Astrocyte (in vitro differentiated cells and primary cell): ENCODE measurements at regions not wholly inside any gene's neighbourhood (a gene's known extent, or its start where the extent isn't known, plus 50 kb on each side); places are given as distances from the start of the nearest gene placed in this dataset.

ENCODE experiments used
- DNase-seq: peaks from one replicate; pipeline ENCODE4 v3.0.0-alpha.2; 2010; ENCODE audit warnings: low read depth
- FAIRE-seq: peaks from 2 replicates; lab custom pipeline; 2011; peaks lifted over from hg19 to GRCh38; lab: Jason Lieb, UNC
- H2AFZ ChIP-seq: 2 replicates; pipeline ENCODE4 v1.6.0; 2012; ENCODE audit warnings: low read depth, low read length, inconsistent platforms
- H3K27ac ChIP-seq: 2 replicates; pipeline ENCODE4 v1.5.1; 2011; ENCODE audit warnings: low read depth, low read length, inconsistent platforms
- H3K27me3 ChIP-seq: 2 replicates; pipeline ENCODE4 v1.6.0; 2011; ENCODE audit warnings: low read length, inconsistent platforms; ENCODE audit not compliant: insufficient read depth
- H3K36me3 ChIP-seq: 2 replicates; pipeline ENCODE4 v1.5.1; 2011; ENCODE audit warnings: low read length, inconsistent platforms; ENCODE audit not compliant: insufficient read depth
- H3K4me1 ChIP-seq: 2 replicates; pipeline ENCODE4 v1.5.1; 2011; ENCODE audit warnings: low read length, inconsistent platforms; ENCODE audit not compliant: insufficient read depth
- H3K4me2 ChIP-seq: 2 replicates; pipeline ENCODE4 v1.6.0; 2012; ENCODE audit warnings: low read length, inconsistent platforms
- H3K4me3 ChIP-seq: 2 replicates; pipeline ENCODE4 v1.5.1; 2011; ENCODE audit warnings: low read depth, mild to moderate bottlenecking, low read length, inconsistent platforms; ENCODE audit not compliant: insufficient read depth
- H3K79me2 ChIP-seq: 2 replicates; pipeline ENCODE4 v1.6.0; 2012; ENCODE audit warnings: mild to moderate bottlenecking, low read length, inconsistent platforms; ENCODE audit not compliant: insufficient read depth
- H3K9ac ChIP-seq: 2 replicates; pipeline ENCODE4 v1.6.0; 2012; ENCODE audit warnings: mild to moderate bottlenecking, low read length, inconsistent platforms
- H3K9me3 ChIP-seq: 2 replicates; pipeline ENCODE4 v1.5.1; 2012; ENCODE audit warnings: low read depth, mild to moderate bottlenecking, low read length, inconsistent platforms; ENCODE audit not compliant: insufficient read depth
- H4K20me1 ChIP-seq: 2 replicates; pipeline ENCODE4 v1.6.0; 2012; ENCODE audit warnings: low read length, inconsistent platforms; ENCODE audit not compliant: insufficient read depth
- H3K27ac Mint-ChIP-seq: one replicate; pipeline ENCODE4 v1.8.0; 2021; ENCODE audit warnings: mild to moderate bottlenecking, mixed read lengths; ENCODE audit not compliant: unreplicated experiment
- H3K27me3 Mint-ChIP-seq: one replicate; pipeline ENCODE4 v1.8.0; 2021; ENCODE audit warnings: low read depth, mixed read lengths; ENCODE audit not compliant: unreplicated experiment
- H3K36me3 Mint-ChIP-seq: one replicate; pipeline ENCODE4 v1.8.0; 2021; ENCODE audit warnings: low read depth, mixed read lengths; ENCODE audit not compliant: unreplicated experiment
- H3K4me1 Mint-ChIP-seq: one replicate; pipeline ENCODE4 v1.8.0; 2021; ENCODE audit warnings: low read depth, mixed read lengths; ENCODE audit not compliant: unreplicated experiment
- H3K4me3 Mint-ChIP-seq: one replicate; pipeline ENCODE4 v1.8.0; 2021; ENCODE audit warnings: mild to moderate bottlenecking, moderate library complexity, mixed read lengths; ENCODE audit not compliant: unreplicated experiment
- H3K9me3 Mint-ChIP-seq: one replicate; pipeline ENCODE4 v1.8.0; 2021; ENCODE audit warnings: mild to moderate bottlenecking, mixed read lengths; ENCODE audit not compliant: unreplicated experiment
- CTCF ChIP-seq: IDR thresholded peaks from 2 replicates; pipeline ENCODE4 v1.5.1; 2011; ENCODE audit warnings: low read depth, mild to moderate bottlenecking, inconsistent platforms, low read length, moderate library complexity; ENCODE audit not compliant: insufficient read depth
- EZH2 ChIP-seq: IDR thresholded peaks from 2 replicates; pipeline ENCODE4 v1.6.1; 2012; ENCODE audit warnings: mild to moderate bottlenecking, low read length, inconsistent platforms; ENCODE audit not compliant: insufficient read depth

DNA sequence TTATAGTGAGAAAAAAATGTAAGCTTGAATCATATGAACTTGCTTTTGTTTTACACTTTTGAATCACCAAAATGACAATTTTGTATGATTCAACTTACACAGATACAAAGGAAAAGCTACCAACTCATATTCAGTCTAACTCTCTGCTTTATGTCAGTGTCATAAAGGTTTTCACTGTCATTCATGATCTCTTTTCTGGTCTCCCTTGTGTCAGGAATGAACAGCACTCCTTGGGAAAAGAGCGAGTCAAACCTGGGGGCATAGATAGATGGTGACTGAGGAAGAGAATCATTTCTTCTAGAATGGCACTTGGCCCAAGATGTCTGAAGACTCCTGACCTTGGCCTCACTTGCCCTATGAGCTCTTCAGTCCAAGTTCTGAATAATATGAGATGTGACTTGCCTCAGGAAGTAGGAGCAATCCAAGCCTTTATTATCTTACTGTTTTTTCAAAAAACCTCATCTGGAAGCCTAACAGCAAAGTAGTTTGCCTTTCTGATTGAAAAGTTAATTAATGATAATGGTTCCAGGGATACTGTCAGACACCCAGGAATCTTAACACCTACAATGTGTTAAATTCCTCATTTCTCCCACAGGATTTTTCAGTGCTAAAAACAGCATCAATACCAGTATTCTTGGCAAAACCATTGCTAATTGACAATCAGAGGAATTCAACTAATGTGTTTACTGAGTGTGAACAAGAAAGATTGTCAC, 270.0 kb upstream of the HSF2 start:
- H3K4me3 ChIP-seq, result no peak overlapping the region
- H4K20me1 ChIP-seq, result no peaks in the 10 kb centered on the region
- H3K27ac ChIP-seq, result no peak overlapping the region
- H3K9me3 Mint-ChIP-seq, result no peaks in the 10 kb centered on the region
- TF ChIP-seq EZH2, result no peak
- no peak for TF ChIP-seq CTCF
- no peaks in the 10 kb centered on the region for H3K36me3 Mint-ChIP-seq
- no peaks in the 10 kb centered on the region for H3K9me3 ChIP-seq
- no peaks in the 10 kb centered on the region for H3K4me1 ChIP-seq
- no peaks in the 10 kb centered on the region for H3K36me3 ChIP-seq
- H3K4me1 Mint-ChIP-seq, result peaks cover 3% of the 10 kb centered on the region
- DNase-seq, result no peak
- no peak overlapping the region for H3K4me3 Mint-ChIP-seq
- no peak overlapping the region for H3K4me2 ChIP-seq
- no peak overlapping the region for H2AFZ ChIP-seq
- no peak overlapping the region for H3K9ac ChIP-seq
- H3K79me2 ChIP-seq, result no peaks in the 10 kb centered on the region
- H3K27ac Mint-ChIP-seq, result peak overlapping the region; percentile 10
- H3K27me3 Mint-ChIP-seq, result no peaks in the 10 kb centered on the region
- no peaks in the 10 kb centered on the region for H3K27me3 ChIP-seq
- no peak for FAIRE-seq

DNA sequence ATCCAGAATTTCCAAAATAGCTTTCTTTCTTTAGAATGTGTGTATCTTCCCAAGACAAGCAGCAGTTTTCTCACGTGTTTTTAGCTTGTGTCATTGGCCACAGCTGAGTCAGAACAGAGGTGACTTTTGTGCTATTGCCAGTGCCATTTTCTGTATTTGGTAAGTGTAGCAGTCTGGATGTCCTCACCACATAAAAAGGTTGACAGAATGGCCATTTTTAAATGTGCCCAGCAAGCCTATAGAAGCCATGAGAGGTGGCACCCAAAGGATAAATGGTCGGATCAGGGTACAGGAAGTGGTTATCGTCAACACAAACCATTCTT, 269.5 kb upstream of the HSF2 start:
- TF ChIP-seq CTCF (no peak), EZH2 (no peak)
- H3K4me1 Mint-ChIP-seq, result peaks cover 3% of the 10 kb centered on the region

GRCh38 chr6:122130518-122130917, 268.9 kb upstream of the HSF2 start:
- H3K4me3 Mint-ChIP-seq, result no peak overlapping the region

More for the DNA sequence above, 269.5 kb upstream of the HSF2 start:
- Mint-ChIP-seq H3K27me3 (no peaks in the 10 kb centered on the region), H3K9me3 (no peaks in the 10 kb centered on the region), H3K4me3 (no peak overlapping the region), H3K36me3 (no peaks in the 10 kb centered on the region), H3K27ac (no peak overlapping the region)
- DNase-seq, result no peak
- no peaks in the 10 kb centered on the region for H3K9me3 ChIP-seq
- H3K4me3 ChIP-seq, result no peak overlapping the region
- no peaks in the 10 kb centered on the region for H3K4me1 ChIP-seq
- H3K9ac ChIP-seq, result no peak overlapping the region
- no peak for FAIRE-seq
- H3K4me2 ChIP-seq, result no peak overlapping the region
- H3K27ac ChIP-seq, result no peak overlapping the region
- H4K20me1 ChIP-seq, result no peaks in the 10 kb centered on the region
- no peaks in the 10 kb centered on the region for H3K27me3 ChIP-seq
- no peak overlapping the region for H2AFZ ChIP-seq
- H3K36me3 ChIP-seq, result no peaks in the 10 kb centered on the region
- no peaks in the 10 kb centered on the region for H3K79me2 ChIP-seq

More at GRCh38 chr6:122130518-122130917, 268.9 kb upstream of the HSF2 start:
- Mint-ChIP-seq H3K4me1 (peaks cover 3% of the 10 kb centered on the region), H3K27ac (no peak overlapping the region), H3K9me3 (no peaks in the 10 kb centered on the region), H3K36me3 (no peaks in the 10 kb centered on the region), H3K27me3 (no peaks in the 10 kb centered on the region)
- H3K4me2 ChIP-seq, result no peak overlapping the region
- H3K36me3 ChIP-seq, result no peaks in the 10 kb centered on the region
- no peaks in the 10 kb centered on the region for H3K9me3 ChIP-seq
- no peak overlapping the region for H2AFZ ChIP-seq
- H3K27me3 ChIP-seq, result no peaks in the 10 kb centered on the region
- no peak overlapping the region for H3K4me3 ChIP-seq
- TF ChIP-seq CTCF (no peak), EZH2 (no peak)
- no peak overlapping the region for H3K27ac ChIP-seq
- no peak overlapping the region for H3K9ac ChIP-seq
- no peaks in the 10 kb centered on the region for H3K79me2 ChIP-seq
- no peak for DNase-seq
- H3K4me1 ChIP-seq, result no peaks in the 10 kb centered on the region
- FAIRE-seq, result no peak
- H4K20me1 ChIP-seq, result no peaks in the 10 kb centered on the region
